ENCODE measurements at regions not wholly inside any gene's neighbourhood (a gene's known extent, or its start where the extent isn't known, plus 50 kb on each side); places are given as distances from the start of the nearest gene placed in this dataset.

DNA sequence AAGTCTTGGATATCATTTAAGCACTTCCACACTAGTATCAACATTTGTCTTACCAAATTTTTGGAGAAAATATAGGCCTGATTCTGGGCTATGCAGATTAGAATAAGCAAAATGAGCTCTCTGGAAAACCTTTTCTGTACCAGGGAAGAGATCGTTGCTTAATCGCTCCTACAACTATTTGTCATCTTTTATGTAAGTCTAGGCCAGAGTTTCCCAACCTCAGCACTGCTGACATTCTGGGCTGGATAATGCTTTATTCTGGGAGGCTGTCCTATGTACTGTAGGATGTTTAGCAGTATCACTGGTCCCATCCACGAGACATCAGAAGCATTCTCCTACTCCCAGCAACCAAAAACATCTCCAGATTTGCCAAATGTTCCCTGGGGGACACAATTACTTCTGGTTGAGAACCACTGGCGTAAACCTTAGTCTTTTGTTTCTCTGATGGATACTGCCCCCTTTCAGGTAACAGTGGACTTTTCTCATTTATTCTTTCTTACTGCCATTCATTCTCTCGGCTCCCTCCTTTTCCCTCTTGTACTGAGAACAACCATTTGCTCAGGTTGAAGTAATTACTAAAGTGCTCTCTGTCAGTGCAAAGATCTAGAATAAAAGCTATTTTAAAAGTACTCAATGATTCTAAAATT, 316.9 kb upstream of the E2F7 start:
- no peak for TF ChIP-seq CTCF (tag by site-specific recombination; IDR thresholded peaks at IDR 0.05)
- TF ChIP-seq, protein P1, sequence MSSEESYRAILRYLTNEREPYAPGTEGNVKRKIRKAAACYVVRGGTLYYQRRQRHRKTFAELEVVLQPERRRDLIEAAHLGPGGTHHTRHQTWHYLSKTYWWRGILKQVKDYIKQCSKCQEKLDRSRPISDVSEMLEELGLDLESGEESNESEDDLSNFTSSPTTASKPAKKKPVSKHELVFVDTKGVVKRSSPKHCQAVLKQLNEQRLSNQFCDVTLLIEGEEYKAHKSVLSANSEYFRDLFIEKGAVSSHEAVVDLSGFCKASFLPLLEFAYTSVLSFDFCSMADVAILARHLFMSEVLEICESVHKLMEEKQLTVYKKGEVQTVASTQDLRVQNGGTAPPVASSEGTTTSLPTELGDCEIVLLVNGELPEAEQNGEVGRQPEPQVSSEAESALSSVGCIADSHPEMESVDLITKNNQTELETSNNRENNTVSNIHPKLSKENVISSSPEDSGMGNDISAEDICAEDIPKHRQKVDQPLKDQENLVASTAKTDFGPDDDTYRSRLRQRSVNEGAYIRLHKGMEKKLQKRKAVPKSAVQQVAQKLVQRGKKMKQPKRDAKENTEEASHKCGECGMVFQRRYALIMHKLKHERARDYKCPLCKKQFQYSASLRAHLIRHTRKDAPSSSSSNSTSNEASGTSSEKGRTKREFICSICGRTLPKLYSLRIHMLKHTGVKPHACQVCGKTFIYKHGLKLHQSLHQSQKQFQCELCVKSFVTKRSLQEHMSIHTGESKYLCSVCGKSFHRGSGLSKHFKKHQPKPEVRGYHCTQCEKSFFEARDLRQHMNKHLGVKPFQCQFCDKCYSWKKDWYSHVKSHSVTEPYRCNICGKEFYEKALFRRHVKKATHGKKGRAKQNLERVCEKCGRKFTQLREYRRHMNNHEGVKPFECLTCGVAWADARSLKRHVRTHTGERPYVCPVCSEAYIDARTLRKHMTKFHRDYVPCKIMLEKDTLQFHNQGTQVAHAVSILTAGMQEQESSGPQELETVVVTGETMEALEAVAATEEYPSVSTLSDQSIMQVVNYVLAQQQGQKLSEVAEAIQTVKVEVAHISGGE (tag by site-specific recombination; conservative IDR thresholded peaks at IDR 0.05; ENCODE audit: low read depth): no peak
- no peak for TF ChIP-seq ZNF776 (tag by site-specific recombination; IDR thresholded peaks at IDR 0.05; ENCODE audit: borderline replicate concordance)
- no peak for TF ChIP-seq ZBTB48 (tag by site-specific recombination; IDR thresholded peaks at IDR 0.05)
- TF ChIP-seq, protein P2, sequence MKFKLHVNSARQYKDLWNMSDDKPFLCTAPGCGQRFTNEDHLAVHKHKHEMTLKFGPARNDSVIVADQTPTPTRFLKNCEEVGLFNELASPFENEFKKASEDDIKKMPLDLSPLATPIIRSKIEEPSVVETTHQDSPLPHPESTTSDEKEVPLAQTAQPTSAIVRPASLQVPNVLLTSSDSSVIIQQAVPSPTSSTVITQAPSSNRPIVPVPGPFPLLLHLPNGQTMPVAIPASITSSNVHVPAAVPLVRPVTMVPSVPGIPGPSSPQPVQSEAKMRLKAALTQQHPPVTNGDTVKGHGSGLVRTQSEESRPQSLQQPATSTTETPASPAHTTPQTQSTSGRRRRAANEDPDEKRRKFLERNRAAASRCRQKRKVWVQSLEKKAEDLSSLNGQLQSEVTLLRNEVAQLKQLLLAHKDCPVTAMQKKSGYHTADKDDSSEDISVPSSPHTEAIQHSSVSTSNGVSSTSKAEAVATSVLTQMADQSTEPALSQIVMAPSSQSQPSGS (tag by site-specific recombination; IDR thresholded peaks at IDR 0.05; ENCODE audit: low read depth): no peak
- TF ChIP-seq ZNF660 (tag by site-specific recombination; IDR thresholded peaks at IDR 0.05): no peak
- TF ChIP-seq ZXDB (tag by site-specific recombination; IDR thresholded peaks at IDR 0.05): no peak
- no peak for TF ChIP-seq SP2 (tag by site-specific recombination; IDR thresholded peaks at IDR 0.05)

Data from HEK293 (cell line).